ENCODE measurements at regions not wholly inside any gene's neighbourhood (a gene's known extent, or its start where the extent isn't known, plus 50 kb on each side); places are given as distances from the start of the nearest gene placed in this dataset.

DNA sequence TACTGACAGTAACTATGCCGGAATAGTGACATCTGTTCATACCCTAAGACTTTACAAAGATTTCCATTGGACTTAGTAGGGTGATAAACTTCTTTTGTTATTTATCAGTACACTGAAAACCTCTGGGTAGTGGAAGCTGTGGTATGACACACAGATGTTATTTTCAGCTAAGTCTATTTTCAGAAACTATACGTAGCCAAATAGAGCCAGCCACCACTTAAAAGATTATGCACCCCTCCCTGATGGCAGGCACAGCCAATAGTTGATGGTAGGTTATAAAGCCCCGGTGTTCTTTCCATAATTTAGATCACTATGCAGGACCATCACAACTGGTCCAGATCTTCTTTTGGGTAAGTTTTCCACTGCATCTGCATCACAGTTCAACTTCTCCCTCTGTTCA lies 1603.2 kb upstream of the PABPC4L start:
- TF ChIP-seq PPARA (CRISPR knock-in tag; IDR thresholded peaks at IDR 0.05; ENCODE audit: borderline replicate concordance) (no peak), ISL1 (CRISPR knock-in tag; IDR thresholded peaks at IDR 0.05) (no peak)
- TF ChIP-seq, protein P1, sequence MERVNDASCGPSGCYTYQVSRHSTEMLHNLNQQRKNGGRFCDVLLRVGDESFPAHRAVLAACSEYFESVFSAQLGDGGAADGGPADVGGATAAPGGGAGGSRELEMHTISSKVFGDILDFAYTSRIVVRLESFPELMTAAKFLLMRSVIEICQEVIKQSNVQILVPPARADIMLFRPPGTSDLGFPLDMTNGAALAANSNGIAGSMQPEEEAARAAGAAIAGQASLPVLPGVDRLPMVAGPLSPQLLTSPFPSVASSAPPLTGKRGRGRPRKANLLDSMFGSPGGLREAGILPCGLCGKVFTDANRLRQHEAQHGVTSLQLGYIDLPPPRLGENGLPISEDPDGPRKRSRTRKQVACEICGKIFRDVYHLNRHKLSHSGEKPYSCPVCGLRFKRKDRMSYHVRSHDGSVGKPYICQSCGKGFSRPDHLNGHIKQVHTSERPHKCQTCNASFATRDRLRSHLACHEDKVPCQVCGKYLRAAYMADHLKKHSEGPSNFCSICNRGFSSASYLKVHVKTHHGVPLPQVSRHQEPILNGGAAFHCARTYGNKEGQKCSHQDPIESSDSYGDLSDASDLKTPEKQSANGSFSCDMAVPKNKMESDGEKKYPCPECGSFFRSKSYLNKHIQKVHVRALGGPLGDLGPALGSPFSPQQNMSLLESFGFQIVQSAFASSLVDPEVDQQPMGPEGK (CRISPR knock-in tag; IDR thresholded peaks at IDR 0.05; ENCODE audit: borderline replicate concordance): no peak

Data from SK-N-SH treated with all-trans-retinoic acid at 6 μM for 48 hours (cell line).